ENCODE measurements at regions not wholly inside any gene's neighbourhood (a gene's known extent, or its start where the extent isn't known, plus 50 kb on each side); places are given as distances from the start of the nearest gene placed in this dataset.

DNA sequence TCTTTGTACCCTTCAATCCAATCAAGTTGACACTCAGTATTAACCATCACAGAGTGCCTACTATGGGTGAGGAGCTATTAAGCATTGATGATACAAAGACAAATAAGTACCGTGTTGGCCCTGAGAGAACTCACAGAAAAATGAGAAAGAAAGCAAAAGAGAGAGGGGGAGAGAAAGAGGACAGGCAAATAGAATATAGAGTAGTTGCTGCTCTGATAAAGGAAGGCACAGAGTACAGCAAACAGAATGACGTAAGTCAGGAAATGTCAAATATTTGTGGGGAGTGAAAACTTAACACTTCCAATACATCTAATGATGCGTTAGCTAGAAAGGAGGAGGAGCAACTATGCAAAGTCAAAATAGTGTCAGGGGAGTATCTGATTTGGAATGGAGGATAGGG, 320.6 kb upstream of the KCNH8 start:
- no peaks in the 10 kb centered on the region for H3K4me1 ChIP-seq (ENCODE audit: control insufficient read depth, insufficient read depth, low read length)
- no peaks in the 10 kb centered on the region for H3K27me3 ChIP-seq (ENCODE audit: control insufficient read depth, insufficient read depth, low read length)
- no peak overlapping the region for H3K4me3 ChIP-seq (ENCODE audit: low read depth, low read length)
- no peak overlapping the region for H3K27ac ChIP-seq (ENCODE audit: low read depth, low read length)
- no peak for DNase-seq (ENCODE audit: low read depth in 4 of 6, low spot score in 6 of 6)
- H3K36me3 ChIP-seq (ENCODE audit: control insufficient read depth, insufficient read depth, low read length), result no peaks in the 10 kb centered on the region
- 89% methylated on average over 2 of the region's 3 CpGs for WGBS (ENCODE audit: insufficient coverage)
- H3K9me3 ChIP-seq (ENCODE audit: control insufficient read depth, insufficient read depth, low read length), result no peaks in the 10 kb centered on the region

DNA sequence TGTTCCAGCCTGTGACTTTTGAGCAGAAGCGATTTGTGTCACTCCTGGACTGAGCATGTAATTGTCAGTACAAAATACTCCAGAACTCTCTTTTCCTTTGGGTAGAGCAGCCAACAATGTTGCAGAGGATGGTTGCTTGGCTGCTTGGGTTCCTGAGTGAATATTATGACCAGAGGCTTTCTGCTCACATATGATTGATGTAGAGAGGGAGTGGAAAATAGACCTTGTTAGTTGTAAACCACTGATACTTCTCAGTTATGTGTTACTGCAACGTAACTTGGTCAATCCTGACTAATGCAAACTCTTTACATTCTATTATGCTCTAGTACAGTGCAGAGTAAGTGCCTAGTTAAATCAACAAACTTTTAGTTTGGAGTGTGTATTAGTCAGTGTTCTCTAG, 322.6 kb upstream of the KCNH8 start:
- no peak for DNase-seq (ENCODE audit: low read depth in 4 of 6, low spot score in 6 of 6)
- Histone ChIP-seq H3K4me1 (ENCODE audit: control insufficient read depth, insufficient read depth, low read length) (no peaks in the 10 kb centered on the region), H3K9me3 (ENCODE audit: control insufficient read depth, insufficient read depth, low read length) (no peaks in the 10 kb centered on the region), H3K36me3 (ENCODE audit: control insufficient read depth, insufficient read depth, low read length) (no peaks in the 10 kb centered on the region), H3K27me3 (ENCODE audit: control insufficient read depth, insufficient read depth, low read length) (no peaks in the 10 kb centered on the region), H3K4me3 (ENCODE audit: low read depth, low read length) (no peak overlapping the region), H3K27ac (ENCODE audit: low read depth, low read length) (no peak overlapping the region)
- no CpG with 5 or more reads among the region's 2 CpGs for WGBS (ENCODE audit: insufficient coverage)

DNA sequence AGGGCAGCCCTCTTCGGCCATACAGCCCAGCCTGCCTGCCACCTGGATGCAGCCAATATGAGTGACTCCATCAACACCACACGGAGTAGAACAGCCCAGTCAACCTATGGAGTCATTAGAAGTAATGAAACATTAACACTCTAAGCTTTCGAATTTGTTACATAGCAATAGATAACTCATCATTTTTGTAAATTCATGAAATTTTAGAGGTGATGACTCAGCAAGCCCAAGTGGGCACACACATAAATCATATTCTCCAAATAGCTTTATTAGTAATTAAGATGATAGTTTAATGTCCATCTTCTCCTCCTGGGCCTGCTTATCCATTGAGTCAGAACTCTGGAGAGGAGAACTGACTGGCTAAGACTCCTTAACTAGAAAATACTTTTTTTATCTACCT, 335.0 kb upstream of the KCNH8 start:
- WGBS (ENCODE audit: insufficient coverage), result 80% methylated on average over 1 of the region's 3 CpGs
- Histone ChIP-seq H3K27ac (ENCODE audit: low read depth, low read length) (no peak overlapping the region), H3K4me1 (ENCODE audit: control insufficient read depth, insufficient read depth, low read length) (no peaks in the 10 kb centered on the region), H3K27me3 (ENCODE audit: control insufficient read depth, insufficient read depth, low read length) (no peaks in the 10 kb centered on the region), H3K9me3 (ENCODE audit: control insufficient read depth, insufficient read depth, low read length) (no peaks in the 10 kb centered on the region), H3K36me3 (ENCODE audit: control insufficient read depth, insufficient read depth, low read length) (no peaks in the 10 kb centered on the region), H3K4me3 (ENCODE audit: low read depth, low read length) (no peak overlapping the region)
- DNase-seq (ENCODE audit: low read depth in 4 of 6, low spot score in 6 of 6), result no peak

DNA sequence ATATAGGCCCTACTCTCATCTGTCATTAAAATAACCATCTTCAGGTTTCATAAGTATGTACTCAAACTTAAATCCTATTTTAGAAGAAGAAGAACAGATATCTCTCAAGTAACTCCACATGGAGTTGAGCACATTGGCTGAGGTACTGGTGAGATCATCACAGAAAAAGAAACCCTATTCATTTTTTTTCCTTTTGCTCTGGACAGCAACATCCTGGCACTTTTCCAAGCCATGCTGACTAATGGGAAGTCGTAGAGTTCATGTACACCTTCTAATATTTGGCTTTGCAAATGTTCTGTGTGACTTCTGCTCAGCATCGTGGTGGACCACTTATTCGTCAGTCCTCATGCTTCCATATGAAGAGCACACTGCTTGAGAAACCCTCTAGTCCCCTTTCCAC, 336.0 kb upstream of the KCNH8 start:
- no peak overlapping the region for H3K27ac ChIP-seq (ENCODE audit: low read depth, low read length)
- H3K27me3 ChIP-seq (ENCODE audit: control insufficient read depth, insufficient read depth, low read length), result no peaks in the 10 kb centered on the region
- no peaks in the 10 kb centered on the region for H3K36me3 ChIP-seq (ENCODE audit: control insufficient read depth, insufficient read depth, low read length)
- H3K9me3 ChIP-seq (ENCODE audit: control insufficient read depth, insufficient read depth, low read length), result no peaks in the 10 kb centered on the region
- DNase-seq (ENCODE audit: low read depth in 4 of 6, low spot score in 6 of 6), result no peak
- H3K4me3 ChIP-seq (ENCODE audit: low read depth, low read length), result no peak overlapping the region
- 88% methylated on average over 2 of the region's 3 CpGs for WGBS (ENCODE audit: insufficient coverage)
- H3K4me1 ChIP-seq (ENCODE audit: control insufficient read depth, insufficient read depth, low read length), result no peaks in the 10 kb centered on the region

GRCh38 chr3:18810306-18810661, 338.0 kb upstream of the KCNH8 start:
- Histone ChIP-seq H3K4me3 (ENCODE audit: low read depth, low read length) (no peak overlapping the region), H3K27me3 (ENCODE audit: control insufficient read depth, insufficient read depth, low read length) (no peaks in the 10 kb centered on the region), H3K9me3 (ENCODE audit: control insufficient read depth, insufficient read depth, low read length) (no peaks in the 10 kb centered on the region), H3K36me3 (ENCODE audit: control insufficient read depth, insufficient read depth, low read length) (no peaks in the 10 kb centered on the region), H3K27ac (ENCODE audit: low read depth, low read length) (no peak overlapping the region), H3K4me1 (ENCODE audit: control insufficient read depth, insufficient read depth, low read length) (no peaks in the 10 kb centered on the region)
- no CpG with 5 or more reads among the region's 1 CpG for WGBS (ENCODE audit: insufficient coverage)
- DNase-seq (ENCODE audit: low read depth in 4 of 6, low spot score in 6 of 6), result no peak

DNA sequence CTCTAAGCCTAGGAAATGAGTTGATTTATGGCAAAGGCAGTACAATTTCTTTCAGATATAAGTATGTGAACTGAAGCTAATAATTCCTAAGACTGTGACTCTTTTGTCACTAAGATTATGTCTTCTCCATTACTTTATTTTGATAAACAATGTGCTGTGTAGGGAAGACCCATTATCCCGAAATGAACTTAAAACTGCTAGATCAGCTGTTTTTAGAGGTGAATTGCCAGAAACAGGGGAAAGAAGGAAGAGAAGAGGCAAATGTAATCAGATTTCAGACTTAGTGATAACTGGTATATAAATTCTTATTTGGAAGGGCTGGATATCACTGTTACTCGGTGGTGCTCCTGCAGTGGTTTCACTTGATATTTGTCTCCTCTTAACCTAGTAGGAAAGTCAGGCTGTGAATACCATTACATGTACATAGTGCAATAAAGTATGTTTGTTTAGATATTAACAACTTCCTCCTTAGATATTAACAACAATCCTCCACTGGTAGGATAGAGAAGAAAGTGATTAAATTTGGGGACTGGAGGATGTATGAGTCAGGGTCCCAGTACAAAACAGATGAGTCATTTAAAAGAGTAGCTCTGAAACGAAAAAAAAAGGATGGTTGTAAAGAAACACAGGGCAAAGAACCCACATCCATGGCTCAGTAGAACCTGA, 338.5 kb upstream of the KCNH8 start:
- H3K27me3 ChIP-seq (ENCODE audit: control insufficient read depth, insufficient read depth, low read length), result no peaks in the 10 kb centered on the region
- H3K36me3 ChIP-seq (ENCODE audit: control insufficient read depth, insufficient read depth, low read length), result no peaks in the 10 kb centered on the region
- WGBS (ENCODE audit: insufficient coverage), result 100% methylated on average over 1 of the region's 3 CpGs
- no peak for DNase-seq (ENCODE audit: low read depth in 4 of 6, low spot score in 6 of 6)
- H3K4me1 ChIP-seq (ENCODE audit: control insufficient read depth, insufficient read depth, low read length), result no peaks in the 10 kb centered on the region
- H3K27ac ChIP-seq (ENCODE audit: low read depth, low read length), result no peak overlapping the region
- H3K9me3 ChIP-seq (ENCODE audit: control insufficient read depth, insufficient read depth, low read length), result no peaks in the 10 kb centered on the region
- no peak overlapping the region for H3K4me3 ChIP-seq (ENCODE audit: low read depth, low read length)

DNA sequence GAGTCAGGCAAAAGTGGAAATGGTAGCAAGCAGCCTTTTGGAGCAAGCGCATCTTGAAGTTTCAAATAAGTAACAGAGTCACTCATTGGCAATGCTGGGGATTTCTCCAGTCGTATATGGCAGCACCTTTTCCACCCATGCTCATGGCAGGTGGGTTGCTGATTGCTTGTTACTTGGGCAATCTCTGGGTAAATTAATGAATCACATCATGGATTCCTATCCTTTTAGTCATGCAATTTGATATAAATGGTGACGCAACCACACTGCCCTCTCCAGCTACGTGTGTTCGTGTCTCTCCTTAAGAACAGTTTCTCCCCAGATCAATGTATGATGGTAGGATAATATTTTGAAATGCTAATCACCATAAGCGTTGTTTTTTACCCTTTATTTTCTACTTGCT, 339.9 kb upstream of the KCNH8 start:
- H3K4me1 ChIP-seq (ENCODE audit: control insufficient read depth, insufficient read depth, low read length), result no peaks in the 10 kb centered on the region
- H3K36me3 ChIP-seq (ENCODE audit: control insufficient read depth, insufficient read depth, low read length), result no peaks in the 10 kb centered on the region
- DNase-seq (ENCODE audit: low read depth in 4 of 6, low spot score in 6 of 6), result no peak
- H3K27me3 ChIP-seq (ENCODE audit: control insufficient read depth, insufficient read depth, low read length), result no peaks in the 10 kb centered on the region
- no peaks in the 10 kb centered on the region for H3K9me3 ChIP-seq (ENCODE audit: control insufficient read depth, insufficient read depth, low read length)
- H3K4me3 ChIP-seq (ENCODE audit: low read depth, low read length), result no peak overlapping the region
- H3K27ac ChIP-seq (ENCODE audit: low read depth, low read length), result no peak overlapping the region
- WGBS (ENCODE audit: insufficient coverage), result 100% methylated on average over 1 of the region's 6 CpGs

DNA sequence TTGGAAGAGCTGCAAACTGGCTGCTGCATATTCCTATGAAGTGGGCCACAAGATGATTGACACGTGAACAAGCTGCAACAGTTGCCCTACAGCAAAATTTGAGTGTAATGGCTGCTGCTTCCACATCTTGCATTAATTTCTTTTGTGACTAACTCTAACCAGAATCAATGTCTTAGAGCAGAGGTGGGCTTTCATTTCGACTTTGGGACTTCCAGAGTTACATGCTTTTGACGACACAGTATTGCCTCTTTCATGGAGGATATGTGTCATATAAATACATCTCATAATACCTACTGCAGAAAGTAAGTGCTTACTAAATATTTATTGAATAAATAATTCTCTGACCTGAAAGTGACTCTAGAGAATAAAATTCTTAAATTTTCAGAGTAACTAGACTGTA, 340.7 kb upstream of the KCNH8 start:
- DNase-seq (ENCODE audit: low read depth in 4 of 6, low spot score in 6 of 6), result no peak
- no peaks in the 10 kb centered on the region for H3K4me1 ChIP-seq (ENCODE audit: control insufficient read depth, insufficient read depth, low read length)
- 93% methylated on average over 1 of the region's 3 CpGs for WGBS (ENCODE audit: insufficient coverage)

GRCh38 chr3:18806633-18807032, 341.7 kb upstream of the KCNH8 start:
- Histone ChIP-seq H3K27me3 (ENCODE audit: control insufficient read depth, insufficient read depth, low read length) (no peaks in the 10 kb centered on the region), H3K27ac (ENCODE audit: low read depth, low read length) (no peak overlapping the region), H3K4me3 (ENCODE audit: low read depth, low read length) (no peak overlapping the region), H3K36me3 (ENCODE audit: control insufficient read depth, insufficient read depth, low read length) (no peaks in the 10 kb centered on the region), H3K9me3 (ENCODE audit: control insufficient read depth, insufficient read depth, low read length) (no peaks in the 10 kb centered on the region), H3K4me1 (ENCODE audit: control insufficient read depth, insufficient read depth, low read length) (no peaks in the 10 kb centered on the region)
- no peak for DNase-seq (ENCODE audit: low read depth in 4 of 6, low spot score in 6 of 6)
- 88% methylated on average over 1 of the region's 5 CpGs for WGBS (ENCODE audit: insufficient coverage)

More for the DNA sequence above, 340.7 kb upstream of the KCNH8 start:
- Histone ChIP-seq H3K9me3 (ENCODE audit: control insufficient read depth, insufficient read depth, low read length) (no peaks in the 10 kb centered on the region), H3K36me3 (ENCODE audit: control insufficient read depth, insufficient read depth, low read length) (no peaks in the 10 kb centered on the region), H3K4me3 (ENCODE audit: low read depth, low read length) (no peak overlapping the region), H3K27ac (ENCODE audit: low read depth, low read length) (no peak overlapping the region), H3K27me3 (ENCODE audit: control insufficient read depth, insufficient read depth, low read length) (no peaks in the 10 kb centered on the region)

GRCh38 chr3:18797378-18797777, 350.9 kb upstream of the KCNH8 start:
- H3K4me3 ChIP-seq (ENCODE audit: low read depth, low read length), result no peak overlapping the region
- no peak overlapping the region for H3K27ac ChIP-seq (ENCODE audit: low read depth, low read length)
- H3K4me1 ChIP-seq (ENCODE audit: control insufficient read depth, insufficient read depth, low read length), result no peaks in the 10 kb centered on the region
- no peaks in the 10 kb centered on the region for H3K36me3 ChIP-seq (ENCODE audit: control insufficient read depth, insufficient read depth, low read length)
- DNase-seq (ENCODE audit: low read depth in 4 of 6, low spot score in 6 of 6), result no peak
- H3K9me3 ChIP-seq (ENCODE audit: control insufficient read depth, insufficient read depth, low read length), result no peaks in the 10 kb centered on the region
- no peaks in the 10 kb centered on the region for H3K27me3 ChIP-seq (ENCODE audit: control insufficient read depth, insufficient read depth, low read length)
- WGBS (ENCODE audit: insufficient coverage), result no CpG with 5 or more reads among the region's 3 CpGs
